Upper lobe of left lung (tissue), 6 donors: ENCODE measurements at regions not wholly inside any gene's neighbourhood (a gene's known extent, or its start where the extent isn't known, plus 50 kb on each side); places are given as distances from the start of the nearest gene placed in this dataset.

Experiments used
- ATAC-seq, 2 donors: fragments of 200-7000 bp; cut with Tn5 transposase; one replicate each; pipeline ENCODE4 v1.9.1; 2022; ENCODE audit warnings: mild to moderate bottlenecking in 2 of 2, moderate library complexity in 2 of 2; ENCODE audit not compliant: low FRiP score in 2 of 2
- DNase-seq, 2 donors: peaks; one replicate each; pipeline ENCODE4 v3.0.0-alpha.2; 2019 to 2020
- H3K27ac ChIP-seq, 4 donors: fragments of 200-600 bp; sonication (generic); one replicate each; pipeline ENCODE4 v1.5.1; 2016 to 2019
- H3K27me3 ChIP-seq, 4 donors: fragments of 200-600 bp; sonication (generic); one replicate each; pipeline ENCODE4 v1.5.1; 2017 to 2019
- H3K36me3 ChIP-seq, 4 donors: fragments of 200-600 bp; sonication (generic); one replicate each; pipeline ENCODE4 v1.5.1; 2016 to 2019
- H3K4me1 ChIP-seq, 4 donors: fragments of 200-600 bp; sonication (generic); one replicate each; pipeline ENCODE4 v1.5.1; 2018 to 2019
- H3K4me3 ChIP-seq, 4 donors: fragments of 200-600 bp; sonication (generic); one replicate each; pipeline ENCODE4 v1.5.1; 2017 to 2019; ENCODE audit warnings: mild to moderate bottlenecking in 2 of 4, moderate library complexity in 1 of 4
- H3K9me3 ChIP-seq, 4 donors: fragments of 200-600 bp; sonication (generic); one replicate each; pipeline ENCODE4 v1.5.1; 2018 to 2019
- CTCF ChIP-seq, 6 experiments: fragments of 450-650 bp in 4 of 6; fragments of 200-600 bp in 2 of 6; sonication (generic) in 2 of 6; IDR thresholded peaks; one replicate each; pipeline ENCODE4 v1.5.1; 2016 to 2019; ENCODE audit warnings: antibody characterized with exemption in 6 of 6
- EP300 ChIP-seq, 4 donors: sonication (generic); formaldehyde crosslinking; IDR thresholded peaks; one replicate each; pipeline ENCODE4 v1.5.1; 2017; ENCODE audit warnings: antibody characterized with exemption in 4 of 4, control low read depth in 2 of 4
- POLR2A ChIP-seq, 4 donors: fragments of 450-650 bp; IDR thresholded peaks; one replicate each; pipeline ENCODE4 v1.5.1; 2016 to 2017; ENCODE audit warnings: antibody characterized with exemption in 4 of 4, mild to moderate bottlenecking in 2 of 4
- POLR2AphosphoS5 ChIP-seq, 2 donors: sonication (generic); formaldehyde crosslinking; IDR thresholded peaks; one replicate each; pipeline ENCODE4 v1.5.1; 2017; ENCODE audit warnings: antibody characterized with exemption in 2 of 2
- WGBS, 2 donors: methylation state at CpG; one replicate each; pipeline ENCODE4 v1.1.5; 2017 to 2018; 5-methylcytosine and 5-hydroxymethylcytosine counted together
- donor health status: DM: no; HTN: no; CAD: no; lungs with moderate emphysema.
- donor health status: DM: no; HTN: yes; CAD: no; lungs with severe emphysema.

DNA sequence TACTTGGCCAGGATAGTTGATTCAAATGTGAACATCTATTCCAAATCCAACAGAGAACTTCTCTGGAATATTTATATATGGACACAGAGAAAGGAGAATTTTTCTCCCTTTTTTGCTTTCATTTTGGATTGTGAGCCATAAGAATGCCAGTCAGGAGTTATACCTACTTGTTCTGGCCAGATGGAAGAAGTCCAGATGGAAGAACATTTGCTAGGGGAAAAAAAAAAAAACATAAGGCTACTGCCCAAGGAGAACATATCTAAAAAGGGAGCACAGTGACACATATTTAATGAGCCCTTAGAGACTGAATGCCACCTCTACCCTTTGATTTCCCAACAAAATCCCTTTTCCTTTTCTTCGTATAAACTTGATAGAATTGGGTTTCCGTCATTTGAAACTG is 61.7 kb upstream of the PPP2R2B start:
- ATAC-seq = no peak
- 82 to 90% methylated on average over 2 of the region's 2 CpGs for WGBS, 2 donors

DNA sequence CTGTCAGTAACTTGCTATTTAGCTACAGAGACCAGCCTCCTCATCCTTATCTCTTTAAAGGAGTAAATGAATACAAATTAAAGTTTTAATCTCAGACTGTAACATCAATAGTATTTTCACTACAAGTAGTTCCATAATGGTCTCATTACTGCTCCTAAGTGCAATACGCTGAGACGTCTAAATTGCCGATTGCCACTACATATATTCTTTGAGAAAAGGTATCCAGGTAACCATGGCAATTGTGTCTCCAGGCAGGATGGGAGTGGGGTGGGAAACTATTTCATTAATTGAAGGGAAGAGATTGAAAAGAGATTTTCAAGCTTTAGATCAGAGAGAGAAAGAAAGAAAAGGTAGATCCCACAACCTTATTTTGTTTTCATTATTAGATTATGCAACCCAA is 65.5 kb upstream of the PPP2R2B start:
- WGBS, 2 donors = 87 to 88% methylated on average over 3 of the region's 3 CpGs
- TF ChIP-seq CTCF (IDR thresholded peaks at IDR 0.05) (no peak), POLR2AphosphoS5 (IDR thresholded peaks at IDR 0.05) (no peak), EP300 (IDR thresholded peaks at IDR 0.05) (no peak)
- ATAC-seq = no peak

More for the DNA sequence above, 61.7 kb upstream of the PPP2R2B start:
- Histone ChIP-seq H3K27ac (no peak overlapping the region), H3K4me1 (no peaks in the 10 kb centered on the region), H3K9me3 (no peaks in the 10 kb centered on the region), H3K27me3 (no peaks in the 10 kb centered on the region), H3K4me3 (no peak overlapping the region), H3K36me3 (no peaks in the 10 kb centered on the region)
- TF ChIP-seq POLR2AphosphoS5 (IDR thresholded peaks at IDR 0.05) = no peak
- no peak for DNase-seq

GRCh38 chr5:146944764-146945616 is 66.4 kb upstream of the PPP2R2B start:
- ATAC-seq = no peak
- H3K27me3 ChIP-seq = no peaks in the 10 kb centered on the region
- 64 to 67% methylated on average over 4 of the region's 4 CpGs for WGBS, 2 donors
- H3K27ac ChIP-seq = no peak overlapping the region
- H3K4me1 ChIP-seq = no peaks in the 10 kb centered on the region
- no peak overlapping the region for H3K4me3 ChIP-seq
- TF ChIP-seq POLR2A (IDR thresholded peaks at IDR 0.05) = no peak
- no peak for TF ChIP-seq EP300 (IDR thresholded peaks at IDR 0.05)
- no peak for DNase-seq
- no peaks in the 10 kb centered on the region for H3K9me3 ChIP-seq
- no peaks in the 10 kb centered on the region for H3K36me3 ChIP-seq

More for the DNA sequence above, 65.5 kb upstream of the PPP2R2B start:
- Histone ChIP-seq H3K36me3 (no peaks in the 10 kb centered on the region), H3K4me3 (no peak overlapping the region), H3K27ac (no peak overlapping the region), H3K4me1 (no peaks in the 10 kb centered on the region), H3K27me3 (no peaks in the 10 kb centered on the region), H3K9me3 (no peaks in the 10 kb centered on the region)
- no peak for DNase-seq

- H3K4me3 ChIP-seq = no peak overlapping the region
- H3K9me3 ChIP-seq = no peaks in the 10 kb centered on the region
- TF ChIP-seq EP300 (IDR thresholded peaks at IDR 0.05) (no peak), POLR2AphosphoS5 (IDR thresholded peaks at IDR 0.05) (no peak), CTCF (IDR thresholded peaks at IDR 0.05) (no peak), POLR2A (IDR thresholded peaks at IDR 0.05) (no peak)
- H3K4me1 ChIP-seq = no peaks in the 10 kb centered on the region
- no peak overlapping the region for H3K27ac ChIP-seq
- no peaks in the 10 kb centered on the region for H3K27me3 ChIP-seq
- DNase-seq (no peak), ATAC-seq (no peak)
- H3K36me3 ChIP-seq = no peaks in the 10 kb centered on the region
- WGBS, 2 donors = 65 to 68% methylated on average over 5 of the region's 5 CpGs
Observed at GRCh38 chr5:146945617-146946084, 67.1 kb upstream of the PPP2R2B start.

GRCh38 chr5:146947181-146947941 is 68.8 kb upstream of the PPP2R2B start:
- no peak for TF ChIP-seq POLR2A (IDR thresholded peaks at IDR 0.05)
- TF ChIP-seq EP300 (IDR thresholded peaks at IDR 0.05) = no peak
- TF ChIP-seq POLR2AphosphoS5 (IDR thresholded peaks at IDR 0.05) = no peak
- no peak for TF ChIP-seq CTCF (IDR thresholded peaks at IDR 0.05)
- H3K27me3 ChIP-seq = no peaks in the 10 kb centered on the region
- WGBS, 2 donors = 68% methylated on average over 7 of the region's 7 CpGs
- no peak overlapping the region for H3K27ac ChIP-seq
- no peak overlapping the region for H3K4me3 ChIP-seq
- H3K4me1 ChIP-seq = no peaks in the 10 kb centered on the region
- DNase-seq = no peak
- H3K36me3 ChIP-seq = no peaks in the 10 kb centered on the region
- ATAC-seq = no peak
- no peaks in the 10 kb centered on the region for H3K9me3 ChIP-seq
